ENCODE measurements at regions not wholly inside any gene's neighbourhood (a gene's known extent, or its start where the extent isn't known, plus 50 kb on each side); places are given as distances from the start of the nearest gene placed in this dataset.

- Histone ChIP-seq H3K27ac (no peak overlapping the region), H3K4me3 (no peak overlapping the region), H3K9me3 (no peaks in the 10 kb centered on the region), H3K27me3 (no peaks in the 10 kb centered on the region), H3K36me3 (no peaks in the 10 kb centered on the region), H3K4me1 (no peaks in the 10 kb centered on the region)
- intact Hi-C loops (cut with DNase I; ENCODE audit: low total_unique reads): no loop called here
- DNase-seq (ENCODE audit: low spot score in 2 of 2): no peak
- TF ChIP-seq POLR2AphosphoS5 (IDR thresholded peaks at IDR 0.05) (no peak), POLR2A (IDR thresholded peaks at IDR 0.05) (no peak), CTCF (IDR thresholded peaks at IDR 0.05) (no peak)
Measured at GRCh38 chr11:29842061-29842460, 174.8 kb downstream of the KCNA4 start.

GRCh38 chr11:29826878-29827277 is 190.0 kb downstream of the KCNA4 start:
- H3K36me3 ChIP-seq: no peaks in the 10 kb centered on the region
- intact Hi-C loops (cut with DNase I; ENCODE audit: low total_unique reads): no loop called here
- no peaks in the 10 kb centered on the region for H3K9me3 ChIP-seq
- H3K4me3 ChIP-seq: no peak overlapping the region
- DNase-seq (ENCODE audit: low spot score in 2 of 2): no peak
- H3K27ac ChIP-seq: no peak overlapping the region
- no peaks in the 10 kb centered on the region for H3K4me1 ChIP-seq
- no peaks in the 10 kb centered on the region for H3K27me3 ChIP-seq
- TF ChIP-seq POLR2AphosphoS5 (IDR thresholded peaks at IDR 0.05) (no peak), POLR2A (IDR thresholded peaks at IDR 0.05) (no peak), CTCF (IDR thresholded peaks at IDR 0.05) (no peak)

GRCh38 chr11:29816359-29816758 is 200.5 kb downstream of the KCNA4 start:
- Histone ChIP-seq H3K9me3 (no peaks in the 10 kb centered on the region), H3K36me3 (no peaks in the 10 kb centered on the region), H3K27me3 (no peaks in the 10 kb centered on the region), H3K27ac (no peak overlapping the region), H3K4me1 (no peaks in the 10 kb centered on the region), H3K4me3 (no peak overlapping the region)
- no peak for TF ChIP-seq POLR2A (IDR thresholded peaks at IDR 0.05)
- no peak for TF ChIP-seq POLR2AphosphoS5 (IDR thresholded peaks at IDR 0.05)
- TF ChIP-seq CTCF (IDR thresholded peaks at IDR 0.05): no peak
- intact Hi-C loops (cut with DNase I; ENCODE audit: low total_unique reads): no loop called here
- DNase-seq (ENCODE audit: low spot score in 2 of 2): no peak

GRCh38 chr11:29809121-29809520 is 207.7 kb downstream of the KCNA4 start:
- intact Hi-C loops (cut with DNase I; ENCODE audit: low total_unique reads): no loop called here

GRCh38 chr11:29802522-29802921 is 214.3 kb downstream of the KCNA4 start:
- no peak overlapping the region for H3K27ac ChIP-seq
- TF ChIP-seq CTCF (IDR thresholded peaks at IDR 0.05) (no peak), POLR2A (IDR thresholded peaks at IDR 0.05) (no peak), POLR2AphosphoS5 (IDR thresholded peaks at IDR 0.05) (no peak)
- H3K9me3 ChIP-seq: no peaks in the 10 kb centered on the region
- no peak overlapping the region for H3K4me3 ChIP-seq
- no peak for DNase-seq (ENCODE audit: low spot score in 2 of 2)
- H3K36me3 ChIP-seq: no peaks in the 10 kb centered on the region
- H3K4me1 ChIP-seq: no peaks in the 10 kb centered on the region
- H3K27me3 ChIP-seq: no peaks in the 10 kb centered on the region
- intact Hi-C loops (cut with DNase I; ENCODE audit: low total_unique reads): no loop called here

More at GRCh38 chr11:29809121-29809520, 207.7 kb downstream of the KCNA4 start:
- Histone ChIP-seq H3K4me1 (no peaks in the 10 kb centered on the region), H3K4me3 (no peak overlapping the region), H3K27me3 (no peaks in the 10 kb centered on the region), H3K27ac (no peak overlapping the region), H3K9me3 (no peaks in the 10 kb centered on the region), H3K36me3 (no peaks in the 10 kb centered on the region)
- DNase-seq (ENCODE audit: low spot score in 2 of 2): no peak
- TF ChIP-seq POLR2A (IDR thresholded peaks at IDR 0.05) (no peak), CTCF (IDR thresholded peaks at IDR 0.05) (no peak), POLR2AphosphoS5 (IDR thresholded peaks at IDR 0.05) (no peak)

Data from breast epithelium (tissue), 4 donors.